Upper lobe of right lung (tissue), 1 donor: ENCODE measurements at regions not wholly inside any gene's neighbourhood (a gene's known extent, or its start where the extent isn't known, plus 50 kb on each side); places are given as distances from the start of the nearest gene placed in this dataset.

Experiments
- ATAC-seq: fragments of 200-7000 bp; cut with Tn5 transposase; one replicate; pipeline ENCODE4 v1.9.1; 2020; ENCODE audit warnings: mild to moderate bottlenecking, moderate library complexity
- DNase-seq: peaks from one replicate; pipeline ENCODE4 v3.0.0-alpha.2; 2020
- H3K27ac ChIP-seq: fragments of 200-600 bp; one replicate; pipeline ENCODE4 v1.8.0; 2022
- H3K27me3 ChIP-seq: fragments of 200-600 bp; one replicate; pipeline ENCODE4 v1.8.0; 2022; ENCODE audit warnings: mild to moderate bottlenecking
- H3K36me3 ChIP-seq: fragments of 200-600 bp; one replicate; pipeline ENCODE4 v1.8.0; 2022
- H3K4me1 ChIP-seq: fragments of 200-600 bp; one replicate; pipeline ENCODE4 v1.8.0; 2022
- H3K4me3 ChIP-seq: fragments of 200-600 bp; one replicate; pipeline ENCODE4 v1.8.0; 2022; ENCODE audit warnings: mild to moderate bottlenecking
- H3K9me3 ChIP-seq: fragments of 200-600 bp; one replicate; pipeline ENCODE4 v1.8.0; 2022
- intact Hi-C: fragments of 100-400 bp; cut with DNase I; formaldehyde crosslinking; loops from one replicate; pipeline ENCODE4 v1.11.0; 2022
- TF ChIP-seq, protein P1 (sequence below): fragments of 200-600 bp; IDR thresholded peaks from one replicate; pipeline ENCODE4 v1.8.0; 2022; ENCODE audit warnings: antibody characterized with exemption
- donor health status: DM: no; HTN: yes; CAD: no; lungs with severe emphysema.

DNA sequence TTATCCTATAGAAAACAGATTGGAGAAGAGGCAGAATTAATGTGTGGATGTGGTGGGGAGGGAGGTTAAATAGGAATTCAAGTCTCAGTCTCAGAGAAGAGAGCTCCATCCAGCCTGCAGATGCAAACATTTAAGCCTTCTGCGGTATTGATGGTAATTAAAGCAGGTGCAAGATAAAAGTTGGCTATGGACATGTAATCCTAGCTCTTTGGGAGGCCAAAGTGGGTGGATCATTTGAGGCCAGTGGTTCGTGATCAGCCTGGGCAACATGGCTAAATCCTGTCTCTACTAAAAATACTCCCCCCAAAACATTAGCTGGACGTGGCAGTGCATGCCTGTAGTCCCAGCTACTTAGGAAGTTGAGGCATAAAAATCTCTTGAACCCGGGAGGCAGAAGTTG, 332.7 kb downstream of the PABPC4L start:
- intact Hi-C loops: no loop called here
- no peak for DNase-seq

DNA sequence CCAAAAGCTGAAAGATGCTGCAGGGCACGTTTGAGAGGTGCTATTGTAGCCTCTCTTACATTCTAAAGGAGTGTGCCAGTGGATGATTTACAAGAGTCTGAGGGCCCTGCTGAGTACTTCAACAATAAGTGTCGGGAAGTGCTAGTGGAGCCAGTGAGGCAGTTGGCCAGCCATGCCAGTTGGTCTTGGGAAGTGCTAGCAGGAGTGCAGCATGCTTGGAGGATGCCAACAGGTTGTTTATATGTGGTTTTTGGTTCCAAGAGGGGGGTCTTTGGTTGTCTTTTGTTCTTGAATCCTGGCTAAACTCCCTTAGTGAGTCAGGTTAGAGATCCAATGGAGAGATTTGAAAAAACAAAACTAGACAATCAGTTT, 335.3 kb downstream of the PABPC4L start:
- TF ChIP-seq, protein P1, sequence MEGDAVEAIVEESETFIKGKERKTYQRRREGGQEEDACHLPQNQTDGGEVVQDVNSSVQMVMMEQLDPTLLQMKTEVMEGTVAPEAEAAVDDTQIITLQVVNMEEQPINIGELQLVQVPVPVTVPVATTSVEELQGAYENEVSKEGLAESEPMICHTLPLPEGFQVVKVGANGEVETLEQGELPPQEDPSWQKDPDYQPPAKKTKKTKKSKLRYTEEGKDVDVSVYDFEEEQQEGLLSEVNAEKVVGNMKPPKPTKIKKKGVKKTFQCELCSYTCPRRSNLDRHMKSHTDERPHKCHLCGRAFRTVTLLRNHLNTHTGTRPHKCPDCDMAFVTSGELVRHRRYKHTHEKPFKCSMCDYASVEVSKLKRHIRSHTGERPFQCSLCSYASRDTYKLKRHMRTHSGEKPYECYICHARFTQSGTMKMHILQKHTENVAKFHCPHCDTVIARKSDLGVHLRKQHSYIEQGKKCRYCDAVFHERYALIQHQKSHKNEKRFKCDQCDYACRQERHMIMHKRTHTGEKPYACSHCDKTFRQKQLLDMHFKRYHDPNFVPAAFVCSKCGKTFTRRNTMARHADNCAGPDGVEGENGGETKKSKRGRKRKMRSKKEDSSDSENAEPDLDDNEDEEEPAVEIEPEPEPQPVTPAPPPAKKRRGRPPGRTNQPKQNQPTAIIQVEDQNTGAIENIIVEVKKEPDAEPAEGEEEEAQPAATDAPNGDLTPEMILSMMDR: no peak
- H3K9me3 ChIP-seq: no peaks in the 10 kb centered on the region
- intact Hi-C loops: no loop called here
- no peaks in the 10 kb centered on the region for H3K4me1 ChIP-seq
- H3K4me3 ChIP-seq: no peak overlapping the region
- no peaks in the 10 kb centered on the region for H3K27me3 ChIP-seq
- H3K36me3 ChIP-seq: no peaks in the 10 kb centered on the region
- no peak overlapping the region for H3K27ac ChIP-seq
- DNase-seq (no peak), ATAC-seq (peak; percentile 32)

More for the DNA sequence above, 332.7 kb downstream of the PABPC4L start:
- no peaks in the 10 kb centered on the region for H3K9me3 ChIP-seq
- H3K27me3 ChIP-seq: no peaks in the 10 kb centered on the region
- no peaks in the 10 kb centered on the region for H3K36me3 ChIP-seq
- TF ChIP-seq, protein P1: no peak
- H3K27ac ChIP-seq: no peak overlapping the region
- no peak overlapping the region for H3K4me3 ChIP-seq
- ATAC-seq: no peak
- H3K4me1 ChIP-seq: no peaks in the 10 kb centered on the region

DNA sequence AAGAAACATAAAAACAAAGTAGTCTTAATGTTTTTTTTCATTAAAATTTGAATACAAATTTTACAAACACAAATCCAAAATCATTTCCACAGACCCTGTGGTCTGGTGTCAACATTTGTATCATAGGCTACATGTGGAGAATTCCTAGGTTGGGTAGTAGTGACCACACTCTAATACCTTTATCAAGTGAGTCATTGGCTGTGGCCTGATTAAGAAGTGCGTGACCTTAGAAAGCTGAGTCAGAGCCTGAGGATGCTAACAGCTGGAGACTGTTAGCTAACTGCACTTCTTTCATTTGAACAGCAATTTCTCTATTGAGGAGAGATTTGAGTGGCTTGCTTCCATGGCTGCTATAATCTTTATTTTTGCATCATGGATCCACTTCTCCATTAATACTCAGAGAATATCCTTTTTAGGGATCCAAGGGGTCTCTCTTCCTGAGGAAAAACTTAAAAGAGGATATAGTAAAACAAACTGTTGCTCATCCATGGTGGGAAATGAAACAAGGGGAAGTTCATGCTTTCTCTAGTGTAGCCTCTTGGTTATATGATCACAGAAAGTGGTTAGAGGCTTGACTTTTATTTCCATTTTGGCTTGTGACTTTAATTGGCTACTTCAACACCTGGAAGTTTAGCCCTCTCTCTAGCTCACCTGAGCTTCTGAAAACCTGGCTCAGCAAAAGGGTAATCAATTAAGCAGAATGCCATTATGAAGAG, 335.8 kb downstream of the PABPC4L start:
- DNase-seq: no peak
- peak; percentile 29 for ATAC-seq
- Histone ChIP-seq H3K4me1 (no peaks in the 10 kb centered on the region), H3K9me3 (no peaks in the 10 kb centered on the region), H3K36me3 (no peaks in the 10 kb centered on the region), H3K27me3 (no peaks in the 10 kb centered on the region), H3K27ac (no peak overlapping the region), H3K4me3 (no peak overlapping the region)
- intact Hi-C loops: no loop called here
- TF ChIP-seq, protein P1: no peak

DNA sequence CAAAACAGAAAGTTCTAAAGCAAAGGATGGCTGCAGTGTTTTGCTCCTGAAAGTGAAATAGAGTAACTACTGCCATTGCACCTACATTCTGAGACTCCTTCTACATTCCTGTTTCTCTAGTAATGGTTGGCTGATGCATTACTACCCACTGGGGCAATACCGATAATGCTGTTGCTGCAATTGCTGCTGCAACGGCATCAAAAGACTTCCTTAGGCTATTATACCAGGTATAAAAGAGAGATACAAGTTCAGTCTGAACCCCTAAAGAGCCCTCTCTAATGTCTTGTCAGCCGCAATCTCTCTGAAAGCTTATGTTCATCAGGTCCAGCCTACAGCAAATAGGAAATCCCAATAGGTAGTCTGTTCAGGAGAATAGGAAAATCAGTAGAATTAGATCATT, 338.4 kb downstream of the PABPC4L start:
- H3K27ac ChIP-seq: no peak overlapping the region

DNA sequence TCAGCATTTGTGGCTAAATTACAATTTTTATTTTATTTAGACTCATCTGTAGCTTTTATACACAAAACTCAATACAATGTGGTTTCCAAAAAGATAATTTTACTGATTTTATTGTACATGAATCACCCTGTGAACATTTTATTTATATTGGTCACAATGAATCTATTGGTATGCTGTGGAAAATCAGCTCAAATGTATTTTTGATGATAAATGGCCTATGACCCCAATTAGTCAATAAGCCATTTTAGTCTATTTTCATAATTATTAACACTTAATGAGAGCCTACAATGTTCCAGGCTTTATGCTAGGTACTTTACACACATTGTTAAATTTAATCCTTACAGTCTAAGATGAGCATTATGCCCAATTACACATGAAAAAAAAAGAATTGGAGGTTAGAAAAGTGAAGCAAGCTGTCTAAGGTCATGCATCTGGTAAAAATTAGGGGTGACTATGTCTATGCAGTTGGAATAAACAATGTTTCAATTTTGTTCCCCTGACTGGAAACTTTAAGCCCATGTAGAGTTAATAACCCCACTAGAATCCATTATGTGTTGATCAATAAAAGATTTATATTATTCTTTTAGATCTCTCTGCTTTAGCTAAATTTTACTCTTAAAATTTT, 344.7 kb downstream of the PABPC4L start:
- Histone ChIP-seq H3K4me1 (no peaks in the 10 kb centered on the region), H3K27me3 (no peaks in the 10 kb centered on the region), H3K4me3 (no peak overlapping the region), H3K36me3 (no peaks in the 10 kb centered on the region), H3K9me3 (no peaks in the 10 kb centered on the region), H3K27ac (no peak overlapping the region)
- intact Hi-C loops: no loop called here
- TF ChIP-seq, protein P1: no peak
- DNase-seq (no peak), ATAC-seq (no peak)

More for the DNA sequence above, 338.4 kb downstream of the PABPC4L start:
- no peak for ATAC-seq
- intact Hi-C loops: no loop called here
- no peaks in the 10 kb centered on the region for H3K4me1 ChIP-seq
- TF ChIP-seq, protein P1: no peak
- no peaks in the 10 kb centered on the region for H3K9me3 ChIP-seq
- no peaks in the 10 kb centered on the region for H3K36me3 ChIP-seq
- no peak overlapping the region for H3K4me3 ChIP-seq
- no peak for DNase-seq
- no peaks in the 10 kb centered on the region for H3K27me3 ChIP-seq
